GM18951 (cell line): ENCODE measurements at regions not wholly inside any gene's neighbourhood (a gene's known extent, or its start where the extent isn't known, plus 50 kb on each side); places are given as distances from the start of the nearest gene placed in this dataset.
"Not testable (repeated sequence)": the region's sequence is repeated elsewhere in the genome, so short reads cannot be mapped to it uniquely, and the experiment has no call there.

Experiments
- POLR2A ChIP-seq: IDR thresholded peaks from 4 replicates; pipeline ENCODE4 v1.6.1; 2011; ENCODE audit warnings: mild to moderate bottlenecking; ENCODE audit not compliant: insufficient read length, insufficient read depth; ENCODE audit errors: extremely low read depth
- in situ Hi-C: fragments of 300-500 bp; cut with MboI; formaldehyde crosslinking; loops from one replicate; pipeline ENCODE4 v1.12.0; 2022; ENCODE audit warnings: low sequenced_read_pairs, mixed read lengths, inconsistent platforms; ENCODE audit not compliant: unreplicated experiment

GRCh38 chrX:120726294-120726693, 96.4 kb upstream of the C1GALT1C1 start:
- in situ Hi-C loops = no loop called here
- no peak for TF ChIP-seq POLR2A

GRCh38 chrX:120725874-120726273, 96.0 kb upstream of the C1GALT1C1 start:
- in situ Hi-C loops = no loop called here
- TF ChIP-seq POLR2A = no peak

- in situ Hi-C loops = no loop called here
- no peak for TF ChIP-seq POLR2A
These were observed 89.8 kb upstream of the C1GALT1C1 start for GRCh38 chrX:120719622-120720021.

GRCh38 chrX:120718969-120719368, 89.1 kb upstream of the C1GALT1C1 start:
- TF ChIP-seq POLR2A = no peak
- in situ Hi-C loops = no loop called here

GRCh38 chrX:120702337-120702736, 72.5 kb upstream of the C1GALT1C1 start:
- in situ Hi-C loops = not testable (repeated sequence)

GRCh38 chrX:120697053-120697452, 67.2 kb upstream of the C1GALT1C1 start:
- in situ Hi-C loops = no loop called here
- no peak for TF ChIP-seq POLR2A

GRCh38 chrX:120692319-120692718, 62.5 kb upstream of the C1GALT1C1 start:
- in situ Hi-C loops = no loop called here
- TF ChIP-seq POLR2A = no peak

- in situ Hi-C loops = no loop called here
- no peak for TF ChIP-seq POLR2A
These were observed 61.1 kb upstream of the C1GALT1C1 start for GRCh38 chrX:120690941-120691340.

- in situ Hi-C loops = no loop called here
- TF ChIP-seq POLR2A = no peak
These were observed 60.5 kb upstream of the C1GALT1C1 start for GRCh38 chrX:120690344-120690743.

- TF ChIP-seq POLR2A = no peak
- in situ Hi-C loops = no loop called here
These were observed 50.2 kb upstream of the C1GALT1C1 start for GRCh38 chrX:120680090-120680489.
